Glutamatergic neuron (in vitro differentiated cells): ENCODE measurements at regions not wholly inside any gene's neighbourhood (a gene's known extent, or its start where the extent isn't known, plus 50 kb on each side); places are given as distances from the start of the nearest gene placed in this dataset.

Source experiments
- DNase-seq: peaks from one replicate; pipeline ENCODE4 v3.0.0; 2022
- H3K27ac Mint-ChIP-seq: one replicate; pipeline ENCODE4 v1.8.0; 2020; ENCODE audit warnings: mild to moderate bottlenecking, mixed read lengths, inconsistent platforms; ENCODE audit not compliant: unreplicated experiment
- H3K27me3 Mint-ChIP-seq: one replicate; pipeline ENCODE4 v1.8.0; 2020; ENCODE audit warnings: mild to moderate bottlenecking, moderate library complexity, mixed read lengths, inconsistent platforms; ENCODE audit not compliant: unreplicated experiment
- H3K36me3 Mint-ChIP-seq: one replicate; pipeline ENCODE4 v1.8.0; 2020; ENCODE audit warnings: mild to moderate bottlenecking, mixed read lengths, inconsistent platforms; ENCODE audit not compliant: unreplicated experiment
- H3K4me1 Mint-ChIP-seq: one replicate; pipeline ENCODE4 v1.8.0; 2020; ENCODE audit warnings: mild to moderate bottlenecking, low read depth, mixed read lengths, inconsistent platforms; ENCODE audit not compliant: unreplicated experiment
- H3K4me3 Mint-ChIP-seq: one replicate; pipeline ENCODE4 v1.8.0; 2020; ENCODE audit warnings: mild to moderate bottlenecking, mixed read lengths, inconsistent platforms; ENCODE audit not compliant: unreplicated experiment
- H3K9me3 Mint-ChIP-seq: one replicate; pipeline ENCODE4 v1.8.0; 2020; ENCODE audit warnings: mild to moderate bottlenecking, moderate library complexity, mixed read lengths, inconsistent platforms; ENCODE audit not compliant: unreplicated experiment
- CTCF ChIP-seq: fragments of 200-600 bp; sonication (generic); IDR thresholded peaks from one replicate; pipeline ENCODE4 v1.5.0; 2021; ENCODE audit not compliant: partially characterized antibody, unreplicated experiment

- peaks cover 10% of the 10 kb centered on the region for H3K4me1 Mint-ChIP-seq
- no peak overlapping the region for H3K4me3 Mint-ChIP-seq
- H3K27me3 Mint-ChIP-seq = peaks cover 1% of the 10 kb centered on the region
- H3K27ac Mint-ChIP-seq = no peak overlapping the region
- peaks cover 1% of the 10 kb centered on the region for H3K9me3 Mint-ChIP-seq
- no peaks in the 10 kb centered on the region for H3K36me3 Mint-ChIP-seq
- no peak for DNase-seq
- no peak for TF ChIP-seq CTCF
These were observed 702.9 kb upstream of the GRM3 start for GRCh38 chr7:85940798-85941197.

GRCh38 chr7:85931919-85932318, 711.8 kb upstream of the GRM3 start:
- no peak for TF ChIP-seq CTCF
- H3K4me1 Mint-ChIP-seq = peaks cover 6% of the 10 kb centered on the region
- peaks cover 7% of the 10 kb centered on the region for H3K36me3 Mint-ChIP-seq
- no peak for DNase-seq
- H3K4me3 Mint-ChIP-seq = no peak overlapping the region
- H3K27me3 Mint-ChIP-seq = no peaks in the 10 kb centered on the region
- H3K27ac Mint-ChIP-seq = no peak overlapping the region
- H3K9me3 Mint-ChIP-seq = peaks cover 4% of the 10 kb centered on the region

GRCh38 chr7:85928500-85928899, 715.2 kb upstream of the GRM3 start:
- no peak for DNase-seq
- Mint-ChIP-seq H3K27ac (no peak overlapping the region), H3K4me1 (peaks cover 6% of the 10 kb centered on the region), H3K9me3 (peaks cover 4% of the 10 kb centered on the region), H3K27me3 (no peaks in the 10 kb centered on the region), H3K36me3 (peaks cover 7% of the 10 kb centered on the region), H3K4me3 (no peak overlapping the region)
- no peak for TF ChIP-seq CTCF

GRCh38 chr7:85927226-85927625, 716.5 kb upstream of the GRM3 start:
- DNase-seq = no peak
- Mint-ChIP-seq H3K27ac (no peak overlapping the region), H3K36me3 (peaks cover 5% of the 10 kb centered on the region), H3K4me3 (no peak overlapping the region), H3K27me3 (no peaks in the 10 kb centered on the region), H3K9me3 (peaks cover 2% of the 10 kb centered on the region), H3K4me1 (peaks cover 6% of the 10 kb centered on the region)
- TF ChIP-seq CTCF = no peak

- DNase-seq = no peak
- Mint-ChIP-seq H3K4me1 (peaks cover 6% of the 10 kb centered on the region), H3K27me3 (no peaks in the 10 kb centered on the region), H3K4me3 (no peak overlapping the region), H3K36me3 (no peaks in the 10 kb centered on the region), H3K27ac (no peak overlapping the region), H3K9me3 (no peaks in the 10 kb centered on the region)
- no peak for TF ChIP-seq CTCF
These were observed 719.6 kb upstream of the GRM3 start for GRCh38 chr7:85924062-85924461.
